Liver (tissue), 6 donors: ENCODE measurements at regions not wholly inside any gene's neighbourhood (a gene's known extent, or its start where the extent isn't known, plus 50 kb on each side); places are given as distances from the start of the nearest gene placed in this dataset.
"Not testable (repeated sequence)": the region's sequence is repeated elsewhere in the genome, so short reads cannot be mapped to it uniquely, and the experiment has no call there.

Source experiments
- DNase-seq: peaks from one replicate; pipeline ENCODE4 v3.0.0-alpha.2; 2017; ENCODE audit warnings: low spot score
- H3K27ac ChIP-seq, 2 donors: one replicate each; pipeline ENCODE4 v1.7.0; 2013; ENCODE audit warnings: inconsistent platforms in 2 of 2, low read length in 2 of 2, control low read depth in 1 of 2, low read depth in 1 of 2, mild to moderate bottlenecking in 1 of 2
- H3K27me3 ChIP-seq, 4 donors: one replicate each; pipeline versions ENCODE4 v1.6.1 to v1.7.0; 2013; ENCODE audit warnings: low read length in 3 of 4, inconsistent platforms in 1 of 4, mild to moderate bottlenecking in 1 of 4, moderate library complexity in 1 of 4; ENCODE audit not compliant: control insufficient read depth in 4 of 4, insufficient read depth in 4 of 4
- H3K36me3 ChIP-seq, 4 donors: one replicate each; pipeline versions ENCODE4 v1.6.1 to v1.7.0; 2013; ENCODE audit warnings: low read length in 3 of 4, mild to moderate bottlenecking in 3 of 4, low read depth in 1 of 4, moderate library complexity in 1 of 4; ENCODE audit not compliant: control insufficient read depth in 4 of 4, insufficient read depth in 3 of 4
- H3K4me1 ChIP-seq, 4 donors: one replicate each; pipeline versions ENCODE4 v1.6.1 to v1.7.0; 2013; ENCODE audit warnings: low read length in 3 of 4, mild to moderate bottlenecking in 3 of 4, moderate library complexity in 1 of 4; ENCODE audit not compliant: control insufficient read depth in 4 of 4, insufficient read depth in 4 of 4
- H3K4me3 ChIP-seq, 3 donors: one replicate each; pipeline versions ENCODE4 v1.6.1 to v1.7.0; 2013; ENCODE audit warnings: low read length in 3 of 3, control low read depth in 1 of 3, low read depth in 1 of 3, mild to moderate bottlenecking in 1 of 3
- H3K9ac ChIP-seq, 2 donors: one replicate each; pipeline ENCODE4 v1.7.0; 2013; ENCODE audit warnings: low read length in 2 of 2, mild to moderate bottlenecking in 2 of 2, moderate library complexity in 2 of 2, control low read depth in 1 of 2, low read depth in 1 of 2
- H3K9me3 ChIP-seq, 4 donors: one replicate each; pipeline versions ENCODE4 v1.6.1 to v1.7.0; 2013; ENCODE audit warnings: low read length in 3 of 4; ENCODE audit not compliant: control insufficient read depth in 4 of 4
- WGBS: extraction: QIAGEN DNeasy Blood & Tissue Kit; methylation state at CpG from one replicate; pipeline ENCODE4 v1.1.7; 2013; 5-methylcytosine and 5-hydroxymethylcytosine counted together
- donor health status: healthy.
- donor health status: healthy.
- donor health status: healthy.

GRCh38 chr1:228611707-228612106 lies 123.6 kb upstream of the RHOU start:
- H3K27me3 ChIP-seq, H3K4me3 ChIP-seq: not testable (repeated sequence)
- 92% methylated on average over 16 of the region's 41 CpGs for WGBS

GRCh38 chr1:228622002-228622716 lies 113.1 kb upstream of the RHOU start:
- H3K9me3 ChIP-seq, DNase-seq, H3K9ac ChIP-seq, H3K4me1 ChIP-seq, H3K36me3 ChIP-seq, H3K27ac ChIP-seq, H3K27me3 ChIP-seq, H3K4me3 ChIP-seq: not testable (repeated sequence)
- 88% methylated on average over 20 of the region's 52 CpGs for WGBS

More at GRCh38 chr1:228611707-228612106, 123.6 kb upstream of the RHOU start:
- H3K9ac ChIP-seq, H3K36me3 ChIP-seq, H3K4me1 ChIP-seq, H3K9me3 ChIP-seq, DNase-seq, H3K27ac ChIP-seq: not testable (repeated sequence)

DNA sequence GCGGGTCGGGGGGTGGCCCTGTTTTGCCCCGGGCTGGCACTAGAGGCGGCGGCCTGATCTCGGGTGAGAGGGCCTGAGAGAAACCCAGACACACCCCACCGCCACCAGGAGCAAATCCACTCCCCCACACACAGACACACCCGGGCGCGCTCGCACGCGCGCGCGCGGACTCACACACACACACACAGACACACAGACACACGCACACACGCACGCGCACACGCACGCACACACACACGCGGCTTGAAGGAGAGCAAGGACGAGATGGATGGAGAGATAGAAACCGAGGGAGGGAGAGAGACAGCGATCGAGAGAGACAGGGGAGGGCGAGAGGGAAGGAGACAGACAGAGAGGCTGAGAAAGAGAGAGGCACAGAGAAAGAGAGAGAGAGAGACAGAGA lies 108.8 kb upstream of the RHOU start:
- H3K36me3 ChIP-seq, H3K27ac ChIP-seq, H3K27me3 ChIP-seq, H3K4me1 ChIP-seq, H3K9me3 ChIP-seq, DNase-seq, H3K9ac ChIP-seq, H3K4me3 ChIP-seq: not testable (repeated sequence)
- WGBS, result 90% methylated on average over 20 of the region's 30 CpGs

DNA sequence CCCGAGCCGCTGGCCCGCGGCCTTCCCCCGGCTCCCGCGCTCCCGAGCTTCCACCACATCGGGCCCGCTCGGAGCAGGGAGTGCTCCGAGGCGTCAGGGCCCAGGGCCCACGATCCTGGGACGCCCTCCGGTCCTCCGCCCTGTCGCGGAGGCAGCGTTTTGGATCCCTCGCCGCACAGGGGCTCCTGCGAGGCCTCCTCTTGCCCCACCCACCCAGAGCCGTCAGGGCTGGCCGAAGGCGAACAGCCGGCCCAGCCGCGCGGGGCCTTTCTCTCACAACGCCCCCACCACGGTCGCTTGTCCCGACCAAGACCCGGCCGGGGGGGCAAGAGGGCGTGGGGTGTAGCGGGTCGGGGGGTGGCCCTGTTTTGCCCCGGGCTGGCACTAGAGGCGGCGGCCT lies 102.4 kb upstream of the RHOU start:
- DNase-seq, H3K27ac ChIP-seq, H3K4me1 ChIP-seq, H3K4me3 ChIP-seq, H3K36me3 ChIP-seq, H3K9ac ChIP-seq, H3K27me3 ChIP-seq, H3K9me3 ChIP-seq: not testable (repeated sequence)
- 79% methylated on average over 15 of the region's 42 CpGs for WGBS

DNA sequence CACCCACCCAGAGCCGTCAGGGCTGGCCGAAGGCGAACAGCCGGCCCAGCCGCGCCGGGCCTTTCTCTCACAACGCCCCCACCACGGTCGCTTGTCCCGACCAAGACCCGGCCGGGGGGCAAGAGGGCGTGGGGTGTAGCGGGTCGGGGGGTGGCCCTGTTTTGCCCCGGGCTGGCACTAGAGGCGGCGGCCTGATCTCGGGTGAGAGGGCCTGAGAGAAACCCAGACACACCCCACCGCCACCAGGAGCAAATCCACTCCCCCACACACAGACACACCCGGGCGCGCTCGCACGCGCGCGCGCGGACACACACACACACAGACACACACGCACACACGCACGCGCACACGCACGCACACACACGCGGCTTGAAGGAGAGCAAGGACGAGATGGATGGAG lies 100.0 kb upstream of the RHOU start:
- H3K9me3 ChIP-seq, H3K27ac ChIP-seq, H3K36me3 ChIP-seq, DNase-seq, H3K9ac ChIP-seq, H3K27me3 ChIP-seq, H3K4me1 ChIP-seq: not testable (repeated sequence)
- H3K4me3 ChIP-seq, result peak overlapping the region in 1 of 3 donors; percentile 37
- 41% methylated on average over 40 of the region's 40 CpGs for WGBS

GRCh38 chr1:228637529-228637928 lies 97.8 kb upstream of the RHOU start:
- not testable (repeated sequence) for H3K4me1 ChIP-seq, H3K27ac ChIP-seq, H3K36me3 ChIP-seq, H3K27me3 ChIP-seq, DNase-seq, H3K9ac ChIP-seq, H3K9me3 ChIP-seq
- H3K4me3 ChIP-seq, result peak overlapping the region in 1 of 3 donors; percentile 27
- WGBS, result 8% methylated on average over 16 of the region's 39 CpGs
